BLaER1 treated with 17β-estradiol and CSF1 and Interleukin-3, amounts not matched to agents 10 nM and 100 nM (cell line): ENCODE measurements at regions not wholly inside any gene's neighbourhood (a gene's known extent, or its start where the extent isn't known, plus 50 kb on each side); places are given as distances from the start of the nearest gene placed in this dataset.

ENCODE experiments used
- H3K27ac ChIP-seq, 11 experiments: shearing (Covaris generic); formaldehyde crosslinking; 2 replicates each; pipeline ENCODE4 v1.8.1; 2022
- H3K27me3 ChIP-seq, 11 experiments: shearing (Covaris generic); formaldehyde crosslinking; 2 replicates each; pipeline ENCODE4 v1.8.1; 2022
- H3K36me3 ChIP-seq, 11 experiments: shearing (Covaris generic); formaldehyde crosslinking; 2 replicates each; pipeline ENCODE4 v1.8.1; 2022
- H3K4me1 ChIP-seq, 10 experiments: shearing (Covaris generic); formaldehyde crosslinking; 2 replicates each; pipeline ENCODE4 v1.8.1; 2022
- H3K4me2 ChIP-seq, 11 experiments: shearing (Covaris generic); formaldehyde crosslinking; 2 replicates each; pipeline ENCODE4 v1.8.1; 2022
- H3K4me3 ChIP-seq, 10 experiments: shearing (Covaris generic); formaldehyde crosslinking; 2 replicates each; pipeline ENCODE4 v1.8.1; 2022
- H3K9ac ChIP-seq, 11 experiments: shearing (Covaris generic); formaldehyde crosslinking; 2 replicates each; pipeline ENCODE4 v1.8.1; 2022
- H3K9me3 ChIP-seq, 11 experiments: shearing (Covaris generic); formaldehyde crosslinking; replicated peaks in 1 of 11; 2 replicates each; pipeline ENCODE4 v1.8.1; 2022
- H4K20me1 ChIP-seq, 11 experiments: shearing (Covaris generic); formaldehyde crosslinking; 2 replicates each; pipeline ENCODE4 v1.8.1; 2022
- Cebpa-rat ChIP-seq, 11 experiments: shearing (Covaris generic); IDR thresholded peaks; 2 replicates each; pipeline ENCODE4 v1.8.1; 2022

GRCh38 chr17:83174362-83175118 lies 95.1 kb downstream of the METRNL start:
- Histone ChIP-seq H3K9ac (peak overlapping the region in 6 of 11 experiments; percentile 27 to 56 (median 50); a peak in 10 of 22 replicates), H4K20me1 (peaks cover 0 to 5% (median 0%) of the 10 kb centered on the region in 11 experiments; a peak in 1 of 22 replicates), H3K4me1 (peaks cover 16 to 40% (median 29%) of the 10 kb centered on the region in 10 experiments), H3K4me3 (peak overlapping the region in 1 of 10 experiments; percentile 32; a peak in 2 of 20 replicates), H3K9me3 (no peaks in the 10 kb centered on the region), H3K36me3 (no peaks in the 10 kb centered on the region), H3K27me3 (no peaks in the 10 kb centered on the region), H3K4me2 (peak overlapping the region; percentile 60 to 89 (median 82)), H3K27ac (peak overlapping the region in 4 of 11 experiments; percentile 19 to 64 (median 52); a peak in 7 of 22 replicates)
- TF ChIP-seq Cebpa-rat (IDR thresholded peaks at IDR 0.05) = peak in 1 of 11 experiments; percentile 21; a peak in 1 of 22 replicates

- H4K20me1 ChIP-seq = peaks cover 0 to 5% (median 0%) of the 10 kb centered on the region in 11 experiments; a peak in 1 of 22 replicates
- no peak overlapping the region; a peak in 1 of 20 replicates for H3K4me3 ChIP-seq
- TF ChIP-seq Cebpa-rat (IDR thresholded peaks at IDR 0.05) = no peak
- H3K9me3 ChIP-seq = no peaks in the 10 kb centered on the region
- H3K4me2 ChIP-seq = peak overlapping the region; percentile 60 to 89 (median 82)
- H3K9ac ChIP-seq = peak overlapping the region in 6 of 11 experiments; percentile 29 to 56 (median 50); a peak in 11 of 22 replicates
- H3K36me3 ChIP-seq = no peaks in the 10 kb centered on the region
- peak overlapping the region in 4 of 11 experiments; percentile 29 to 54 (median 50); a peak in 6 of 22 replicates for H3K27ac ChIP-seq
- no peaks in the 10 kb centered on the region for H3K27me3 ChIP-seq
- peaks cover 16 to 40% (median 29%) of the 10 kb centered on the region in 10 experiments for H3K4me1 ChIP-seq
Observed at GRCh38 chr17:83175119-83175821, 95.9 kb downstream of the METRNL start.

- no peak for TF ChIP-seq Cebpa-rat (IDR thresholded peaks at IDR 0.05)
- H3K9me3 ChIP-seq = no peaks in the 10 kb centered on the region
- no peaks in the 10 kb centered on the region for H3K27me3 ChIP-seq
- H3K4me3 ChIP-seq = no peak overlapping the region
- no peaks in the 10 kb centered on the region for H3K36me3 ChIP-seq
- H3K4me2 ChIP-seq = peak overlapping the region; percentile 60 to 89 (median 82); a peak in 21 of 22 replicates
- peak overlapping the region in 4 of 11 experiments; percentile 29 to 55 (median 50); a peak in 5 of 22 replicates for H3K9ac ChIP-seq
- H4K20me1 ChIP-seq = peaks cover 0 to 5% (median 0%) of the 10 kb centered on the region in 11 experiments; a peak in 1 of 22 replicates
- peaks cover 16 to 37% (median 29%) of the 10 kb centered on the region in 10 experiments for H3K4me1 ChIP-seq
- peak overlapping the region in 4 of 11 experiments; percentile 29 to 54 (median 42); a peak in 5 of 22 replicates for H3K27ac ChIP-seq
Observed at GRCh38 chr17:83175822-83176622, 96.6 kb downstream of the METRNL start.

GRCh38 chr17:83176623-83177583 lies 97.5 kb downstream of the METRNL start:
- no peak overlapping the region for H3K9ac ChIP-seq
- no peak overlapping the region for H3K4me3 ChIP-seq
- H3K27ac ChIP-seq = no peak overlapping the region
- H4K20me1 ChIP-seq = peaks cover 0 to 5% (median 0%) of the 10 kb centered on the region in 11 experiments; a peak in 1 of 22 replicates
- H3K36me3 ChIP-seq = no peaks in the 10 kb centered on the region
- no peak for TF ChIP-seq Cebpa-rat (IDR thresholded peaks at IDR 0.05)
- H3K27me3 ChIP-seq = no peaks in the 10 kb centered on the region
- H3K4me2 ChIP-seq = peak overlapping the region in 4 of 11 experiments; percentile 84 to 89 (median 86); a peak in 3 of 22 replicates
- peaks cover 16 to 37% (median 29%) of the 10 kb centered on the region in 10 experiments for H3K4me1 ChIP-seq
- H3K9me3 ChIP-seq = no peaks in the 10 kb centered on the region

- Histone ChIP-seq H3K27ac (no peak overlapping the region), H3K9me3 (no peaks in the 10 kb centered on the region), H3K9ac (no peak overlapping the region), H3K4me3 (no peak overlapping the region), H3K36me3 (no peaks in the 10 kb centered on the region), H4K20me1 (peaks cover 0 to 5% (median 0%) of the 10 kb centered on the region in 11 experiments; a peak in 1 of 22 replicates), H3K4me2 (no peak overlapping the region), H3K4me1 (peaks cover 26 to 47% (median 37%) of the 10 kb centered on the region in 10 experiments), H3K27me3 (no peaks in the 10 kb centered on the region)
- no peak for TF ChIP-seq Cebpa-rat (IDR thresholded peaks at IDR 0.05)
Observed at GRCh38 chr17:83177611-83178532, 98.5 kb downstream of the METRNL start.

GRCh38 chr17:83178533-83179304 lies 99.3 kb downstream of the METRNL start:
- Histone ChIP-seq H3K4me3 (no peak overlapping the region), H3K36me3 (no peaks in the 10 kb centered on the region), H3K4me1 (peaks cover 34 to 52% (median 43%) of the 10 kb centered on the region in 10 experiments), H3K4me2 (0 out of 22 replicates have a peak overlapping the region, but pooled peaks of 1 of the 11 experiments have one; percentile 8), H3K27me3 (no peaks in the 10 kb centered on the region), H3K27ac (0 out of 22 replicates have a peak overlapping the region, but pooled peaks of 1 of the 11 experiments have one; percentile 3), H4K20me1 (peaks cover 0 to 5% (median 0%) of the 10 kb centered on the region in 11 experiments; a peak in 1 of 22 replicates), H3K9ac (no peak overlapping the region), H3K9me3 (no peaks in the 10 kb centered on the region)
- no peak for TF ChIP-seq Cebpa-rat (IDR thresholded peaks at IDR 0.05)
